ENCODE measurements at regions not wholly inside any gene's neighbourhood (a gene's known extent, or its start where the extent isn't known, plus 50 kb on each side); places are given as distances from the start of the nearest gene placed in this dataset.
"Not testable (repeated sequence)": the region's sequence is repeated elsewhere in the genome, so short reads cannot be mapped to it uniquely, and the experiment has no call there.

GRCh38 chr5:152730176-152730575, 325.1 kb upstream of the NMUR2 start:
- no peak for DNase-seq
- Histone ChIP-seq H3K27ac (no peak overlapping the region), H3K27me3 (ENCODE audit: low read depth) (no peaks in the 10 kb centered on the region), H3K9me3 (no peaks in the 10 kb centered on the region), H3K4me3 (no peak overlapping the region), H3K36me3 (no peaks in the 10 kb centered on the region), H3K4me1 (no peaks in the 10 kb centered on the region)
- ATAC-seq = no peak
- intact Hi-C loops (cut with DNase I) = no loop called here
- no peak for TF ChIP-seq CTCF (IDR thresholded peaks at IDR 0.05)

- ATAC-seq (no peak), DNase-seq (no peak)
- intact Hi-C loops (cut with DNase I) = no loop called here
- H3K36me3 ChIP-seq = no peaks in the 10 kb centered on the region
- no peak for TF ChIP-seq CTCF (IDR thresholded peaks at IDR 0.05)
- H3K27ac ChIP-seq = no peak overlapping the region
- H3K27me3 ChIP-seq (ENCODE audit: low read depth) = no peaks in the 10 kb centered on the region
- H3K4me1 ChIP-seq = no peaks in the 10 kb centered on the region
- no peak overlapping the region for H3K4me3 ChIP-seq
- H3K9me3 ChIP-seq = no peaks in the 10 kb centered on the region
Measured at GRCh38 chr5:152736906-152737305, 331.8 kb upstream of the NMUR2 start.

GRCh38 chr5:152739916-152740315, 334.8 kb upstream of the NMUR2 start:
- no peak for DNase-seq
- Histone ChIP-seq H3K4me1 (no peaks in the 10 kb centered on the region), H3K27me3 (ENCODE audit: low read depth) (no peaks in the 10 kb centered on the region), H3K4me3 (no peak overlapping the region), H3K36me3 (no peaks in the 10 kb centered on the region), H3K9me3 (no peaks in the 10 kb centered on the region), H3K27ac (no peak overlapping the region)
- TF ChIP-seq CTCF (IDR thresholded peaks at IDR 0.05) = no peak
- intact Hi-C loops (cut with DNase I) = no loop called here
- no peak for ATAC-seq

- ATAC-seq; DNase-seq; intact Hi-C loops (cut with DNase I): not testable (repeated sequence)
Measured at GRCh38 chr5:152741126-152741525, 336.0 kb upstream of the NMUR2 start.

GRCh38 chr5:152787709-152788217, 382.7 kb upstream of the NMUR2 start:
- intact Hi-C loops (cut with DNase I); H3K27me3 ChIP-seq (ENCODE audit: low read depth); H3K27ac ChIP-seq; H3K4me1 ChIP-seq; H3K9me3 ChIP-seq; H3K4me3 ChIP-seq; H3K36me3 ChIP-seq; DNase-seq; ATAC-seq: not testable (repeated sequence)

More at GRCh38 chr5:152741126-152741525, 336.0 kb upstream of the NMUR2 start:
- H3K27me3 ChIP-seq (ENCODE audit: low read depth); H3K27ac ChIP-seq; H3K4me3 ChIP-seq; H3K4me1 ChIP-seq; H3K9me3 ChIP-seq; H3K36me3 ChIP-seq: not testable (repeated sequence)

GRCh38 chr5:152801886-152802285, 396.8 kb upstream of the NMUR2 start:
- no peak for TF ChIP-seq CTCF (IDR thresholded peaks at IDR 0.05)
- Histone ChIP-seq H3K4me1 (no peaks in the 10 kb centered on the region), H3K9me3 (no peaks in the 10 kb centered on the region), H3K4me3 (no peak overlapping the region), H3K27ac (no peak overlapping the region), H3K36me3 (no peaks in the 10 kb centered on the region), H3K27me3 (ENCODE audit: low read depth) (no peaks in the 10 kb centered on the region)
- intact Hi-C loops (cut with DNase I) = no loop called here
- ATAC-seq (no peak), DNase-seq (no peak)

- DNase-seq (no peak), ATAC-seq (no peak)
- Histone ChIP-seq H3K4me3 (no peak overlapping the region), H3K27me3 (ENCODE audit: low read depth) (no peaks in the 10 kb centered on the region), H3K27ac (no peak overlapping the region), H3K9me3 (no peaks in the 10 kb centered on the region), H3K4me1 (no peaks in the 10 kb centered on the region), H3K36me3 (no peaks in the 10 kb centered on the region)
- intact Hi-C loops (cut with DNase I) = no loop called here
- no peak for TF ChIP-seq CTCF (IDR thresholded peaks at IDR 0.05)
Measured at GRCh38 chr5:152804179-152804578, 399.1 kb upstream of the NMUR2 start.

All from lower lobe of right lung (tissue), 2 donors.